Endothelial cell of umbilical vein (primary cell): ENCODE measurements at regions not wholly inside any gene's neighbourhood (a gene's known extent, or its start where the extent isn't known, plus 50 kb on each side); places are given as distances from the start of the nearest gene placed in this dataset.

Experiments
- BruUV-seq: library from RNA; stranded (reverse); fragments of 400-500 nt; replicated peaks from 2 replicates; lab custom pipeline; 2021; lab: Mats Ljungman, UMichigan
- CTCF ChIA-PET: fragments of 300-600, 350-600 bp; sonication (Branson Sonifier 250); formaldehyde crosslinking; loops from one replicate; lab custom pipeline; 2021; ENCODE audit warnings: antibody characterized with exemption, inconsistent platforms; lab: Charles Lee
- POLR2A ChIA-PET: fragments of 300-600, 350-600 bp; sonication (Branson Sonifier 250); formaldehyde crosslinking; loops from one replicate; lab custom pipeline; 2021; ENCODE audit warnings: antibody characterized with exemption, inconsistent platforms; lab: Charles Lee
- DNase-seq: peaks from one replicate; pipeline ENCODE4 v3.0.0-alpha.2; 2011; ENCODE audit warnings: low read depth, low spot score
- FAIRE-seq: peaks from 2 replicates; lab custom pipeline; 2011; peaks lifted over from hg19 to GRCh38; lab: Jason Lieb, UNC
- H2AFZ ChIP-seq: 2 replicates; pipeline ENCODE4 v1.6.0; 2012; ENCODE audit warnings: low read depth, low read length, control low read depth, inconsistent platforms
- H3K27ac ChIP-seq: 2 replicates; pipeline ENCODE4 v1.5.1; 2011; ENCODE audit warnings: low read depth, mild to moderate bottlenecking, control low read depth, low read length, moderate library complexity; ENCODE audit not compliant: insufficient read depth
- H3K27me3 ChIP-seq, 2 experiments: 2 replicates each; pipeline versions ENCODE4 v1.6.0 to v1.6.1; 2011; ENCODE audit warnings: low read length in 2 of 2, mixed read lengths in 1 of 2; ENCODE audit not compliant: control insufficient read depth in 2 of 2, insufficient read depth in 2 of 2
- H3K36me3 ChIP-seq, 2 experiments: 2 replicates in 1 of 2; 3 replicates in 1 of 2; pipeline ENCODE4 v1.5.1; 2011; ENCODE audit warnings: low read length in 2 of 2, mild to moderate bottlenecking in 1 of 2, moderate library complexity in 1 of 2; ENCODE audit not compliant: control insufficient read depth in 2 of 2, insufficient read depth in 2 of 2; ENCODE audit errors: extremely low read depth in 1 of 2
- H3K4me1 ChIP-seq: 3 replicates; pipeline ENCODE4 v1.5.1; 2011; ENCODE audit warnings: mild to moderate bottlenecking, low read length; ENCODE audit not compliant: control insufficient read depth, insufficient read depth; ENCODE audit errors: extremely low read depth
- H3K4me2 ChIP-seq: 2 replicates; pipeline ENCODE4 v1.6.1; 2011; ENCODE audit warnings: low read length, control low read depth, mixed read lengths; ENCODE audit not compliant: insufficient read depth
- H3K4me3 ChIP-seq, 3 experiments: fragments of 200-600 bp in 1 of 3; sonication (generic), shearing (Covaris generic) in 1 of 3; replicated peaks in 1 of 3; 2 replicates each; pipeline ENCODE4 v1.5.1; 2011 to 2016; ENCODE audit warnings: control low read depth in 3 of 3, low read length in 3 of 3, mild to moderate bottlenecking in 2 of 3, inconsistent platforms in 1 of 3, low read depth in 1 of 3, moderate library complexity in 1 of 3; ENCODE audit not compliant: insufficient read depth in 1 of 3
- H3K79me2 ChIP-seq: 2 replicates; pipeline ENCODE4 v1.6.0; 2012; ENCODE audit warnings: low read length, inconsistent platforms; ENCODE audit not compliant: control insufficient read depth, insufficient read depth
- H3K9ac ChIP-seq: replicated peaks from 2 replicates; pipeline ENCODE3; 2011; ENCODE audit warnings: low read length, control low read depth; ENCODE audit not compliant: insufficient read depth; ENCODE audit errors: extremely low read depth
- H3K9me1 ChIP-seq: replicated peaks from 3 replicates; pipeline ENCODE4 v1.6.0; 2011; ENCODE audit warnings: mild to moderate bottlenecking, low read length; ENCODE audit not compliant: control insufficient read depth, insufficient read depth; ENCODE audit errors: extremely low read depth
- H3K9me3 ChIP-seq: replicated peaks from 2 replicates; pipeline ENCODE4 v1.5.1; 2012; ENCODE audit warnings: low read length, inconsistent platforms; ENCODE audit not compliant: control insufficient read depth, insufficient read depth
- H4K20me1 ChIP-seq: replicated peaks from 2 replicates; pipeline ENCODE3; 2011; ENCODE audit warnings: mild to moderate bottlenecking, low read length; ENCODE audit not compliant: control insufficient read depth, insufficient read depth; ENCODE audit errors: extremely low read depth
- EZH2 ChIP-seq: IDR thresholded peaks from 2 replicates; pipeline ENCODE4 v1.6.1; 2012; ENCODE audit warnings: borderline replicate concordance, low read depth, mild to moderate bottlenecking, moderate library complexity, low read length, inconsistent platforms; ENCODE audit not compliant: severe bottlenecking
- FOS ChIP-seq: IDR thresholded peaks from 2 replicates; pipeline ENCODE4 v1.6.1; 2011; ENCODE audit warnings: mild to moderate bottlenecking, low read length, moderate library complexity, borderline replicate concordance; ENCODE audit not compliant: insufficient read depth
- GATA2 ChIP-seq: IDR thresholded peaks from 2 replicates; pipeline ENCODE4 v1.7.0; 2011; ENCODE audit warnings: low read depth, mild to moderate bottlenecking, moderate library complexity, mixed read lengths, low read length; ENCODE audit not compliant: insufficient read length, insufficient read depth
- JUN ChIP-seq: IDR thresholded peaks from 2 replicates; pipeline ENCODE4 v1.6.1; 2011; ENCODE audit warnings: borderline replicate concordance, low read depth; ENCODE audit not compliant: insufficient read length, insufficient read depth
- MYC ChIP-seq: IDR thresholded peaks from one replicate; pipeline ENCODE4 v1.6.1; 2011; ENCODE audit warnings: mild to moderate bottlenecking, low read depth, low read length
- POLR2A ChIP-seq: IDR thresholded peaks from 2 replicates; pipeline ENCODE4 v1.6.1; 2012; ENCODE audit warnings: low read depth, mild to moderate bottlenecking, control low read depth, low read length
- POLR2AphosphoS5 ChIP-seq: IDR thresholded peaks from 2 replicates; pipeline ENCODE4 v1.6.1; 2012; ENCODE audit warnings: low read depth, mild to moderate bottlenecking, control low read depth, low read length, moderate library complexity; ENCODE audit not compliant: insufficient read depth
- dilution Hi-C: fragments of 300-500 bp; cut with MboI; formaldehyde crosslinking; loops from one replicate; pipeline ENCODE4 v1.15.0; 2019; ENCODE audit warnings: low sequenced_read_pairs; ENCODE audit not compliant: extremely low pct_ligation_motif_present
- intact Hi-C: fragments of 100-400 bp; cut with micrococcal nuclease; formaldehyde crosslinking; loops from one replicate; pipeline ENCODE4 v1.10.0; 2022
- TF ChIP-seq, protein P1 (sequence below): IDR thresholded peaks from 2 replicates; pipeline ENCODE4 v1.6.1; 2011; ENCODE audit not compliant: insufficient read depth, insufficient read length
- TF ChIP-seq, protein P2 (sequence below), 2 donors: IDR thresholded peaks; 1 replicate in 1 of 2; 2 replicates in 1 of 2; pipeline ENCODE4 v1.5.1; 2011; ENCODE audit warnings: low read length in 2 of 2, mild to moderate bottlenecking in 2 of 2, moderate library complexity in 2 of 2, control low read depth in 1 of 2, inconsistent platforms in 1 of 2, low read depth in 1 of 2; ENCODE audit not compliant: insufficient read depth in 1 of 2; ENCODE audit errors: extremely low read depth in 1 of 2

DNA sequence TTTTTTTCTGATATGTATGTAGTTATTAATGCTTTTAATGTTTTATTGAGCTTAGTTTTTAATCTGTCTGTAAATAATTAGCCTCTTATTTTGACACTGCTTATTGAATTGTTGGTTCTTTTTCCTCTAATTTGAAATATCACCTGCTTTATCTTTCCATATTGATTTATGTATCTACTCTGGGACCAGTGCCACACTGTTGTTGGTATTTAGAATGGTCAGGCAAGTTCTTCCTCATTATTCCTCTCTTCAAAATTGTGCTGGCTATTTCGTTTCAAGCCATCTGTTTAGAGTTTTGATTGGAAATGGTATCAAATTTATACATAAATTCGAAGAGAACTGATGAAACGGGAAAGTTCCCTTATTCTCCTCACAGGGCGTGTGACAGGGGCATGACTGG lies 96.8 kb upstream of the APP start:
- no peaks in the 10 kb centered on the region for H3K9me1 ChIP-seq
- H3K9me3 ChIP-seq, result no peaks in the 10 kb centered on the region
- H3K9ac ChIP-seq, result no peak overlapping the region
- FAIRE-seq (no peak), DNase-seq (no peak)
- TF ChIP-seq GATA2, result no peak
- H3K4me1 ChIP-seq, result no peaks in the 10 kb centered on the region
- H4K20me1 ChIP-seq, result no peaks in the 10 kb centered on the region
- no TSS peak for BruUV-seq
- H3K4me2 ChIP-seq, result no peak overlapping the region
- H2AFZ ChIP-seq, result no peak overlapping the region
- ChIA-PET POLR2A (no interaction called here), CTCF (interaction anchor here (2.0 kb wide), 1 partner anchor 10 kb away, joined by 4 read pairs; no protein-coding TSS in a partner anchor)
- H3K79me2 ChIP-seq, result no peaks in the 10 kb centered on the region
- no peak overlapping the region for H3K27ac ChIP-seq
- H3K27me3 ChIP-seq, result peaks cover 0 to 1% of the 10 kb centered on the region in 2 experiments
- H3K36me3 ChIP-seq, result no peaks in the 10 kb centered on the region
- dilution Hi-C loops (no loop called here), intact Hi-C loops (no loop called here)
- H3K4me3 ChIP-seq, result no peak overlapping the region

DNA sequence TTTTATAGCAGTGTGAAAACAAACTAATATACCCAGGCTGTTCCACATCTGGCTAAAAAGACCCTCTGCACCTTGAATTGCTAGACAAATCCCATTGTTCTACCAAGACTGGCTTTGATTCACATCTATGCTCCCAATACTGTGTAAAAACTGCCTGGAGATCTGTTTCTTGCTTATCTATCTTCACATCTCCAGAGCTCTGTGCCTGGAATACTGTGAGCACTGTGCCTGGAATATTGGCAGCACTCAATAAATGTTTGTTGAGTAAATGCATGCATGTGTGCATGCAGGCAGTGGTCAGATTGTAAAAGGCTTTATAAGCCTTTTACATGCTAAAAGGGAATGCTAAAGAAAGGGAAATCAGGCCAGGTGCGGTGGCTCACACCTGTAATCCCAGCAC lies 75.5 kb upstream of the APP start:
- intact Hi-C loops (no loop called here), dilution Hi-C loops (no loop called here)
- H3K9ac ChIP-seq, result no peak overlapping the region
- FAIRE-seq (no peak), DNase-seq (no peak)
- BruUV-seq, result no TSS peak
- no peaks in the 10 kb centered on the region for H3K9me3 ChIP-seq
- peaks cover 0 to 6% of the 10 kb centered on the region in 2 experiments for H3K27me3 ChIP-seq
- no peak overlapping the region for H2AFZ ChIP-seq
- H3K4me1 ChIP-seq, result no peaks in the 10 kb centered on the region
- no peak overlapping the region for H3K4me2 ChIP-seq
- H3K79me2 ChIP-seq, result no peaks in the 10 kb centered on the region
- H3K27ac ChIP-seq, result no peak overlapping the region
- H3K9me1 ChIP-seq, result no peaks in the 10 kb centered on the region
- H3K36me3 ChIP-seq, result no peaks in the 10 kb centered on the region
- H3K4me3 ChIP-seq, result no peak overlapping the region
- TF ChIP-seq POLR2AphosphoS5, result no peak
- TF ChIP-seq FOS, result no peak
- TF ChIP-seq, protein P1, sequence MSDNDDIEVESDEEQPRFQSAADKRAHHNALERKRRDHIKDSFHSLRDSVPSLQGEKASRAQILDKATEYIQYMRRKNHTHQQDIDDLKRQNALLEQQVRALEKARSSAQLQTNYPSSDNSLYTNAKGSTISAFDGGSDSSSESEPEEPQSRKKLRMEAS, result no peak
- no peak for TF ChIP-seq MYC
- TF ChIP-seq GATA2, result no peak
- TF ChIP-seq EZH2, result no peak
- TF ChIP-seq POLR2A, result no peak
- TF ChIP-seq, protein P2, sequence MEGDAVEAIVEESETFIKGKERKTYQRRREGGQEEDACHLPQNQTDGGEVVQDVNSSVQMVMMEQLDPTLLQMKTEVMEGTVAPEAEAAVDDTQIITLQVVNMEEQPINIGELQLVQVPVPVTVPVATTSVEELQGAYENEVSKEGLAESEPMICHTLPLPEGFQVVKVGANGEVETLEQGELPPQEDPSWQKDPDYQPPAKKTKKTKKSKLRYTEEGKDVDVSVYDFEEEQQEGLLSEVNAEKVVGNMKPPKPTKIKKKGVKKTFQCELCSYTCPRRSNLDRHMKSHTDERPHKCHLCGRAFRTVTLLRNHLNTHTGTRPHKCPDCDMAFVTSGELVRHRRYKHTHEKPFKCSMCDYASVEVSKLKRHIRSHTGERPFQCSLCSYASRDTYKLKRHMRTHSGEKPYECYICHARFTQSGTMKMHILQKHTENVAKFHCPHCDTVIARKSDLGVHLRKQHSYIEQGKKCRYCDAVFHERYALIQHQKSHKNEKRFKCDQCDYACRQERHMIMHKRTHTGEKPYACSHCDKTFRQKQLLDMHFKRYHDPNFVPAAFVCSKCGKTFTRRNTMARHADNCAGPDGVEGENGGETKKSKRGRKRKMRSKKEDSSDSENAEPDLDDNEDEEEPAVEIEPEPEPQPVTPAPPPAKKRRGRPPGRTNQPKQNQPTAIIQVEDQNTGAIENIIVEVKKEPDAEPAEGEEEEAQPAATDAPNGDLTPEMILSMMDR (IDR thresholded peaks at IDR 0.05; ENCODE audit: extremely low read depth in 1 of 2, insufficient read depth in 1 of 2, low read depth in 1 of 2, low read length in 2 of 2), result no peak
- no peak for TF ChIP-seq JUN
- ChIA-PET POLR2A (no interaction called here), CTCF (no interaction called here)
- H4K20me1 ChIP-seq, result no peaks in the 10 kb centered on the region
